Activated T-cell treated with anti-CD3 and anti-CD28 coated beads, Interleukin-2, amount 50 U/mL, for 1 hour (primary cell): ENCODE measurements at regions not wholly inside any gene's neighbourhood (a gene's known extent, or its start where the extent isn't known, plus 50 kb on each side); places are given as distances from the start of the nearest gene placed in this dataset.
A peak's percentile ranks its signal among the peaks of the same experiment; 100 is the strongest.

ENCODE experiments used
- DNase-seq: peaks from one replicate; pipeline ENCODE4 v3.0.0-alpha.2; 2020

GRCh38 chr21:35138665-35139381, 89.7 kb upstream of the RUNX1 start:
- peak; percentile 46 for DNase-seq

GRCh38 chr21:35136586-35137219, 87.6 kb upstream of the RUNX1 start:
- DNase-seq: no peak

- no peak for DNase-seq
Measured at GRCh38 chr21:35136106-35136505, 87.0 kb upstream of the RUNX1 start.

GRCh38 chr21:35135481-35135880, 86.4 kb upstream of the RUNX1 start:
- DNase-seq: no peak

- DNase-seq: no peak
Measured at GRCh38 chr21:35134309-35134708, 85.2 kb upstream of the RUNX1 start.

GRCh38 chr21:35128536-35128935, 79.4 kb upstream of the RUNX1 start:
- no peak for DNase-seq

GRCh38 chr21:35127851-35128250, 78.7 kb upstream of the RUNX1 start:
- no peak for DNase-seq

- DNase-seq: no peak
Measured at GRCh38 chr21:35127026-35127425, 77.9 kb upstream of the RUNX1 start.

GRCh38 chr21:35120631-35121180, 71.6 kb upstream of the RUNX1 start:
- no peak for DNase-seq

GRCh38 chr21:35119501-35120047, 70.5 kb upstream of the RUNX1 start:
- DNase-seq: no peak

GRCh38 chr21:35116777-35117176, 67.7 kb upstream of the RUNX1 start:
- DNase-seq: no peak

- DNase-seq: no peak
Measured at GRCh38 chr21:35113064-35113463, 64.0 kb upstream of the RUNX1 start.

GRCh38 chr21:35111321-35111930, 62.3 kb upstream of the RUNX1 start:
- DNase-seq: no peak

- DNase-seq: no peak
Measured at GRCh38 chr21:35108887-35109286, 59.8 kb upstream of the RUNX1 start.

- no peak for DNase-seq
Measured at GRCh38 chr21:35107520-35107919, 58.4 kb upstream of the RUNX1 start.

GRCh38 chr21:35106246-35106835, 57.2 kb upstream of the RUNX1 start:
- no peak for DNase-seq

- DNase-seq: peak; percentile 28
Measured at GRCh38 chr21:35102488-35103371, 53.6 kb upstream of the RUNX1 start.

- DNase-seq: no peak
Measured at GRCh38 chr21:35100349-35100811, 51.3 kb upstream of the RUNX1 start.

- DNase-seq: no peak
Measured at GRCh38 chr21:35099310-35099709, 50.2 kb upstream of the RUNX1 start.
